ENCODE measurements at regions not wholly inside any gene's neighbourhood (a gene's known extent, or its start where the extent isn't known, plus 50 kb on each side); places are given as distances from the start of the nearest gene placed in this dataset.

- DNase-seq, result no peak
Measured at GRCh38 chr2:220182790-220183189, 555.4 kb downstream of the SLC4A3 start.

GRCh38 chr2:220185766-220186305 lies 558.4 kb downstream of the SLC4A3 start:
- no peak for DNase-seq

GRCh38 chr2:220188031-220188430 lies 560.6 kb downstream of the SLC4A3 start:
- DNase-seq, result no peak

GRCh38 chr2:220191031-220191430 lies 563.6 kb downstream of the SLC4A3 start:
- DNase-seq, result no peak

GRCh38 chr2:220191737-220192136 lies 564.3 kb downstream of the SLC4A3 start:
- no peak for DNase-seq

- no peak for DNase-seq
Measured at GRCh38 chr2:220192994-220193753, 565.7 kb downstream of the SLC4A3 start.

- no peak for DNase-seq
Measured at GRCh38 chr2:220194630-220195584, 567.5 kb downstream of the SLC4A3 start.

- no peak for DNase-seq
Measured at GRCh38 chr2:220198896-220199295, 571.5 kb downstream of the SLC4A3 start.

GRCh38 chr2:220202066-220202465 lies 574.6 kb downstream of the SLC4A3 start:
- DNase-seq, result no peak

- no peak for DNase-seq
Measured at GRCh38 chr2:220209093-220209492, 581.7 kb downstream of the SLC4A3 start.

- no peak for DNase-seq
Measured at GRCh38 chr2:220209751-220210150, 582.3 kb downstream of the SLC4A3 start.

GRCh38 chr2:220212296-220213080 lies 585.1 kb downstream of the SLC4A3 start:
- DNase-seq, result no peak

- DNase-seq, result no peak
Measured at GRCh38 chr2:220215785-220216184, 588.4 kb downstream of the SLC4A3 start.

- no peak for DNase-seq
Measured at GRCh38 chr2:220219371-220219770, 591.9 kb downstream of the SLC4A3 start.

GRCh38 chr2:220220009-220220408 lies 592.6 kb downstream of the SLC4A3 start:
- DNase-seq, result no peak

- no peak for DNase-seq
Measured at GRCh38 chr2:220221992-220222391, 594.6 kb downstream of the SLC4A3 start.

- DNase-seq, result no peak
Measured at GRCh38 chr2:220224691-220225543, 597.5 kb downstream of the SLC4A3 start.

- DNase-seq, result no peak
Measured at GRCh38 chr2:220226076-220226475, 598.6 kb downstream of the SLC4A3 start.

GRCh38 chr2:220226546-220226945 lies 599.1 kb downstream of the SLC4A3 start:
- DNase-seq, result no peak

- no peak for DNase-seq
Measured at GRCh38 chr2:220227266-220227920, 600.0 kb downstream of the SLC4A3 start.

- no peak for DNase-seq
Measured at GRCh38 chr2:220228310-220229006, 601.0 kb downstream of the SLC4A3 start.
